IPS DF 19.7 (cell line): ENCODE measurements at regions not wholly inside any gene's neighbourhood (a gene's known extent, or its start where the extent isn't known, plus 50 kb on each side); places are given as distances from the start of the nearest gene placed in this dataset.

Source experiments
- DNase-seq: peaks from one replicate; pipeline ENCODE4 v3.0.0-alpha.2; 2013; ENCODE audit warnings: low read depth, low spot score

DNA sequence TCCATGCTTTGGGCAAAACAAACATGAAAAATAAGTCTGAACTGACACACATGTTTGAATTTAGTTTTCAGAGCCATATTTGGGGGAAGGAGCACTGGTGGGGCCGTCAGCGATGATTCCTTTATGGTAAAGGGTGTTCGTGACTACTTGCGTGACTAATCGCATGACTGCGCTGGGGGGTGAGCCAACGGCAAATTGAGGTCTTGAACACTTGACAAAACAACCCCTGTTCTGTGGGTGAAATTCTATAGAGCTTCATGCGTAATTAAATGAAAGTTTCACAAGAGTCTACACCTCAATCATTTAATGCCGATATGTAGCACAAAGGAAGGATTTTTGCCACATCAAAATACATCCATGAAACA is 127.5 kb upstream of the CYP1B1 start:
- DNase-seq, result no peak

GRCh38 chr2:38202713-38203445 is 126.9 kb upstream of the CYP1B1 start:
- DNase-seq, result no peak

DNA sequence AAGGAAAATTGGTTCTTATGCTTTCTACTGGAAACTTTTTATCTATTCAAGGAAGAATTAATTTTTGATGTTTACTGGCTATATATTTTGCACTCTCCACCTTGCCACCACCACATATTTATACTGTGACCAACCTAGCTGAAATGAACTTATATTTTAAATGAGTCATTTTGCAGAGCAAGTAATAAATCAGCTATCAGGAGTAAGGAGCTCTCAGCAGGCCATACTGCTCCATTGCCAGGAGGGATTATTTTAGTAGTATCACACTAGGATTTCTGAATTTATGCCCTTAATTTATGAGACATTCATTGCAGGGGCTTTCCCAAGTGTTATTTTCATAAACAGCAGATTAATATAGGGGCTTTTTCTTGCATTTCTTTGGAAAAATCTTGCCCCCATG is 125.8 kb upstream of the CYP1B1 start:
- DNase-seq, result no peak

DNA sequence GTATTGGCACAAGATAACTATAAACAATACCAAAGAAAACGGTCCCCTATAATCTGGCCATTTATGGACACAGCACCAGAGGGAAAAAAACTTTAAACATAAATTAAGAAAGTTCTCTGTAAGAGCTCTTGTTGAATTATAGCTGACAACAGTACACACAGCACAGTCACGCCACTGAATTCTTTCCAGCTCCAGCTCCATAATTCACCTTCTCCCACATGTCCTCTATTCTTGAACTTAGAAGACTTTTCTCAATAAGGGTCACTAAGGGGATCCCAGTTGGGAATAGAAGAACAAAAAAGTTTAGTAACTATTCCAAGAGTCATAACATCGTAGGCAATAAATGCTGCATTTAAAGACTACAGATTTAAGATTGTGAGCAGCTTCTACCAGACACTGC is 124.6 kb upstream of the CYP1B1 start:
- DNase-seq, result no peak

GRCh38 chr2:38199127-38199526 is 123.2 kb upstream of the CYP1B1 start:
- DNase-seq, result no peak

DNA sequence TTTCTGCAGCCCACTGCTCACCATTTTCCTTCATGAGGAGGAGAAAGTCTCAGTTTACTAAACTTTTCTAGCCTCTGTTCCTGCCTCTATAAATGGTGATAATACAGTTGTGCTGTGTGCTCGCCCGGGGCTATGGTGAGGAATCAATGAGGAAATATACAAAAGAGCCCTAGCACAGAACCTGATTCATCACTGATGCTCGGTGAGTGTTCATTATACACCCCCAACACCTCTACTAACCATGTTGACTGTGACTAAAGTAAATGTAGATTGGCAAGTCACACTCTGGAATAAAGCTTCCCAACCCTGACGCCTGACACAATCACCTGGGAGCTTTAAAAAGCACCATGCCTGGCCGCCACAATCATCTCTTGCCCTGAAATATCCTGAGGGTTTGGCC is 118.8 kb upstream of the CYP1B1 start:
- DNase-seq, result no peak

GRCh38 chr2:38192976-38193375 is 117.0 kb upstream of the CYP1B1 start:
- no peak for DNase-seq

DNA sequence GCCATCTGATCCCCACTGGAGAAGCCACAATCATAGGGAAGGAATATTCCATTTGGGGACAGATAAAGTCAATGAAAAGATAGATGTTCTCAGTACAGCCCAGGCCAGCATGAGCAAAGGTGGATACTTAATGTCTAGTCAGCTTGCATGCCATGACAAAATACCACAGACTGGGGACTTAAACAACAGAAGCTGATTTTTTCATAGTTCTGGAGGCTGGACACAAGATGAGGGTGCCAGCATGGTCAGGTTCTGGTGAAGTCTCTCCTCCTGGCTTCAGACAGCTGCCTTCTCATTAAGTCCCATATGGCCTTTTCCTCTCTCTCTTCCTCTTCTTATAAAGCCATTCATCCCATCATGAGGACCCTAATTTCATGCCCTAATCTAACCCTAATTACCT is 116.1 kb upstream of the CYP1B1 start:
- no peak for DNase-seq

DNA sequence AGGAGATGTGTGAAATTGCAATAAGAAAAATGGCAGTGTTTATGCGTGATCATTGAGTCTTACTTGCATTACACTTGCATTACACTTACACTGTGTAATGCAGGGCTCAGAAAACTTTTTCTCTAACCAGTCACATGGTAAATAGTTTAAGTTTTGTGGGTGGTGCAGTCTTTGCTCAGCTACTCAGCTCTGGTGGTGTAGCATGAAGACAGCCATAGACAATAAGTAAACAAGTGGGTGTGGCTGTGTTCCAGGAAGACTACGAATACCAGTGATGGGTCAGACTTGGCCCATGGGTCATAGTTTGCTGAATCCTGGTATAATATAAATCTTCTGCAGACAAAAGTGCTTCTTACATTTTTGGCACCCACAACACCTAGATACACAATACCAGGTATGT is 115.6 kb upstream of the CYP1B1 start:
- DNase-seq, result no peak

GRCh38 chr2:38190542-38191218 is 114.7 kb upstream of the CYP1B1 start:
- DNase-seq, result no peak

DNA sequence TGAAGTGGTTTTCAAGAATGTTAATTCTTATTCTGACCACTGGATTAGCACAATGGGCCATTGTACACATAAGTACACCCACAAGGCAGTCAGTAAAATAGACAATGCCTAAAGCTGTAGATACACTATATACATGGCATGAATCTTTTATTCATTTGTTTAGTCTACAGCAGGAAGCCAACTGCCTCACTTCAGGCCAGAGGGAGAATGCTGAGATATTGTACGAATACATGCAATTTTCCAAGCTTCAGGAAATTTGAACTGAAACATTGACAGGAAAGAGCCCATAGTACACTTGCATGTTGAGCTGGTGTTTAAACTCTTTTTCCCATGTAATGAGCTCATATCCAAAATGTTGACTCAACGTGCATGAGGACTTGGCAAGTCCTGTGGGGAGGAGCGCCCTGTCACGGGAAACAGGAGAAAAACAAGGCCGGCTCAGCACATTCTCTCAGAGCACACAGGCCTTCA is 111.6 kb upstream of the CYP1B1 start:
- DNase-seq, result no peak

DNA sequence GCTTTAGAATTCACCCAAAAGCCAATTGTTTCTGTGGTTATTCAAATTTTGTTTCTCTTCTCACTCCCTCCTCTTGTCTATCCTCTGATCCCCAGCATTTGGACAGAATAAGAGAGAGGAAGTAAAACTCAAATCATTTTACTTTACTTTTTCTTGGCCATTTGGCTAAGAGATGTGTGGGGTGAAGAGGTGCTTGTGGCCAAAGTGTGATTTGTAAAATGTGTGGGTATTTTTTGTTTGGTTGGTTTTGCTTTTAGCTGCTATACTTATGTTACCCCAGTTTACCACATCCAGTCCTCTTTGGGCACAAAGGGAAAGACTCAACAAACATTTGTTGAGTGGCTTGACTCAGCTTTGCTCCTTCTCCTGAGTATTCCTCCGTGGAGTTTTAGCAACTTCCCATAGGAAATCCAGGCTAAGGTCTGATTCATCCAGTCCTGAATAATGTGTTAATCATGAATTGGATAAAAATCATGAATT is 109.1 kb upstream of the CYP1B1 start:
- DNase-seq, result no peak

DNA sequence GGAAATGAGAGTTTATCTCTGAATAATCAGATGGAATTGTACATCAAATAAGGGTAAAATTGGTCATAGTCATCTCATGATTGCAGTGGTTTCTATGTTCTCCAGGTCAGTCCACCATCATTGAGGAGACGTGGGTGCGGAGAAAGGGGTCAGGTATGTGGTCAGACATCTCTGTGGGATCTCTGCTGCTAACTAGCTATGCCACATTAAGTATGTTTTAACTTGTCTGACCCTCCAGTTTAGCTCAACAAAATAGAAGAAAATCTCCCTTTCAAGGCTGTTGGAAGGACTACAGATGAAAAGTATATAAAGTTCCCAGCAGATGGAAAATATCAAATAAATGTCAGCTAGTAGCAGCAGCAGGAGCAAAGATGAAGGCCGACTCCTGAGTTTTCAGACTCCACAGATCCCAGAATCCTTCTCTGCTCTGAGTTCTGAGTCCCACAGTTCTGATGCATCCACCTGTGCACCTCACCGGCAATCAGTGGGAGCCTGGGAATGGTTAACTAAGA is 106.6 kb upstream of the CYP1B1 start:
- no peak for DNase-seq

GRCh38 chr2:38181806-38182491 is 106.0 kb upstream of the CYP1B1 start:
- DNase-seq, result no peak

DNA sequence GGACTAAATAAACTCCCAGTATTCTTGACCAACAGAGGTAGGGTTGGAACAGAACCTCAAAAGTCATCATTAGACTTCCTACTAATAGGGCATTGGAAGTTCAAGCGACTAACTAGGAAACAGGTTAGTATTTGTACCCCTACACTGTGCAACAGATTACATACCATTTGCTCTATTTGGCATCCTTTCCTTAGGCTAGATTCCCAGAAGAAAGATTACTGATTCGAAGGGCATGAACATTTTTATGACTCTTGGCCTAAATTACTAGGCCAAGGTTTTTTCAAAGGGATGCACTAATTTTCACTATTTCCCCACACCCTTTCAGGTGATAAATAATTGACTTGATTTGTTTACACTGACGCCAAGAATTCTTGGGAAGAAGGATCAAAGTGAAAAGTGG is 104.8 kb upstream of the CYP1B1 start:
- no peak for DNase-seq

DNA sequence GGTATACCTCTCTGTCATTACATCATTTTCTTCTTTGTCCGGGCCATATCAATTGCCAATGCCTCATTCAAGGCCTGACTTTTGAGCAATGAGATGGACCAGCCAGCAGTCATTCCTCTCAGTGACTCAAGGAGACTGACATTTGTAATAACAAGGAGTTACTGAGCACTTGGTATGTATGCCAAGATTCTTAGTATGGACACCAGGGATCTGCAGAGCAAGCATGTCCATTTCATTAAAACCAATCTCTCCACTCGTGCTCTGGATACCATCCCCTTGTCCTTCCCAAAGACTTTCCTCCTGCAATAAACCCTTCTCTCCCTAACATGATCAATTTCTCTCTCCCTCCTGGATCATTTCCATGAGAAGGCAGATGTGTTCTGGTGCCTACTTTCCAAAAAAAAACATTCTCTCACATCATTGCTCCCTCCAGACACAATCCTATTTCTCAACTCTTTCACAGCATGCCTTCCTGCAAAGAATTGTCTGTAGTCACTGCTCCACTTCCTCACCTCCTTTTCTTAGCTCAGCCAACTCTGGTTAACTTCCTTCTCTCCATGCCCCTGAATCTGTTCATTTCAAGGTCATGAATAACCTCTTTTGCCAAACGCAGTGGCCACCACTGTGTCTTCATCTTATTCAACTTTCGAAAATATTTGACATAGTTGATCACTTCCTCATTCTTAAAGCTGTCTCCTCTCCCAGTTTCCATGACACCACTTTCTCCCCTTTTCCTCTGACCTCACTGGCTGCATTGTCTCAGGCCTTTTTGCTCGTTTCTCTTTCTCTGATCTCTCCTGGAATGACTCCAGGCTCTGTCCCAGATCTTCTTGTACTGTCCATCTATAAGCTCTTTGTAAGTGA is 102.8 kb upstream of the CYP1B1 start:
- no peak for DNase-seq

GRCh38 chr2:38178119-38178518 is 102.2 kb upstream of the CYP1B1 start:
- no peak for DNase-seq

- DNase-seq, result no peak
Observed at GRCh38 chr2:38176619-38177021, 100.7 kb upstream of the CYP1B1 start.

DNA sequence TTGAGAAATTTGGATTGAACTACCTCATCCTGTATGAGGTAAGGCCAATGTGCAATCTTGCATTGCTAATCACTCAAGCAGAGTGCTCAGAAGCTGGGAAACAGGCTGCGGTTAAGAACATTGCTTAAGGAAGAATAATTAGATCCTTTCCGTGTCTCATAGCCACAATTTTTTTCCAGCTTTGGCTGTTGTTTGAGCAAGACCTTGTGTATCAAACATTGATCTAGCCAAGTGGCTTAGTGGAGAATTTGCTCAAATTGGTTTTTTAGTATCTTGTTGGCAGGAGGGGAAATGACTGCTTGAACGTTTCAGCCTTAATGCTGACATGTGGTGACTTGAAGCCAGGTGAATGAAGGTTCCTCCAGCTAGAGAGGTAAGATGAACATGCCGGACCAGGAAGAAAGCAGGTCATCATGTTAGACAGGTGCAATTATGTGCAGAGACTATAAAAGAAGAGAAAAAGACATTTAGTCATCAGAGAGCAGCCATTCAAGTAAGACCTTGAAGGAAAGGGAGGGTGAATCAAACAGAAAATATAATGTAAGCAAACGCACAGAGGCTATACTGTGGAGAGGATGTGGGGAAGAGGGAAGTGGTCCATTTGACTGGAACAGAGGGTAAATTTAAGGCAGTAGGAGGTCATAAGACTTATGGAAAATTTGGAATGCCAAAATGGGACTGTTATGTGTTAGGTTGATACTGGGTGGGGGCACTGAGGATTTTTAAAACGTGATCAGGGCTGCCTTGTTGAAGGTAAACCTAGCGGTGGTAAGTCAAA is 98.9 kb upstream of the CYP1B1 start:
- DNase-seq, result no peak

- no peak for DNase-seq
Observed at GRCh38 chr2:38174131-38174530, 98.2 kb upstream of the CYP1B1 start.

- DNase-seq, result no peak
Observed at GRCh38 chr2:38173683-38174082, 97.7 kb upstream of the CYP1B1 start.
